T-helper 2 cell (primary cell): ENCODE measurements at regions not wholly inside any gene's neighbourhood (a gene's known extent, or its start where the extent isn't known, plus 50 kb on each side); places are given as distances from the start of the nearest gene placed in this dataset.

ENCODE experiments used
- DNase-seq, 5 experiments: peaks; one replicate each; pipeline versions ENCODE4 v3.0.0 to v3.0.0-alpha.2; 2012 to 2022

DNA sequence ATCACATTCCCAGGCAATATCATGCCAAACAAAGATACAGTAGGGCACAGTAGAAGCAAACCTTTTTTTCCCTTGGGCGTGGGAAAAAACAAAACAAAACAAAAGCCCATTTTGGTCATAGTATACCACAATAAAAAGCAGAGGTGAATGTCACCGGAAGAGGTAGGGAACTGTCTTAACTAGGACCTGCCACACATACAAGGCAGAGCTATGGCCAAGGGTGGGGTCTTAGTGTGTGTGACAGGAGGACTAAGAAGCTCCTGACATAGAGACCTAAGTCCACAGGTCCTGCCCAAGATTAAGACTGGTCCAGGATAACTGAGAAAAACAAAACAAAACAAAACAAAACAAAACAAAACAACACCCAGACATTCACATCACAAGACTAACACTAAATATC lies 441.2 kb upstream of the DSEL start:
- DNase-seq: no peak

- DNase-seq: no peak
Measured at GRCh38 chr18:67954594-67954993, 438.1 kb upstream of the DSEL start.

GRCh38 chr18:67951137-67951536 lies 434.6 kb upstream of the DSEL start:
- DNase-seq: no peak

GRCh38 chr18:67938660-67939059 lies 422.1 kb upstream of the DSEL start:
- DNase-seq: peak in 1 of 5 experiments; percentile 16

DNA sequence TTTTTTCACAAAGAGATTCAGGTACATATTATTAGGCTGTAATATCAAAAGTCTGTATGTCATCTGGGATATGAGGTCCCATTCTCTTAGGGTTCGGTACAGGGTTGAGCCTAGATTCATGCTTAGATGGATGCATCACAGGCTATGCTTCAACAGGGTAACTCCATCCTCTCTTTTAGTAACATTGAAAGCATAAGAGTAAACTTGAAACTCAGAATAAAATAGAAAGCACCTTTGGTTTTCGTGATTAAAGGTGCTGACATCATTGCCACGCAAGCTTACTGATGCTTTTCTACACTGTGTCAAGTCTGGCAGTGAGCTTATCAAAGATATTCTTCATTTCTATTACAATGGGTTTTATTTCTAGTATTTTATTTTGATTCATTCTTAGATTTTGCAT lies 419.1 kb upstream of the DSEL start:
- DNase-seq: peak in 1 of 5 experiments; percentile 69

DNA sequence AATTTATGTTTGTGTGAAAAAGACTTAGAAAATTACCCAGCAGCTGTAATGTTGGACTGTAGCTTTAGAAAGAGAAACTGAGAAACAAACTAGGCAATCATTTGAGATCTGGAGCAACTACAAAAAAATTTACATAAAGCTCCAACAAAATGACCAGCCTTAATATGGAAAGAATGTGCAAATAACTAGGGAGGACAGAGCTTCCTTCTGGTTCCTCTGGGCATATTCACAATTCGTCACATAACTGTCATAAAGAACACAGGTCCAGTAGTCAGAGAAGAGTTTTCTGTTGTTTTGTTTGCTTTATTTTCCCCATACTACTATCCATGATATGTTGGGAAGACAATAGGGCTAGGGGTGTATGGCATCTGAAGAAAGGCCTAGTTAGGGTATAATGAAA lies 416.8 kb upstream of the DSEL start:
- DNase-seq: no peak

- DNase-seq: peak in 1 of 5 experiments; percentile 7
Measured at GRCh38 chr18:67932271-67932670, 415.8 kb upstream of the DSEL start.

- DNase-seq: no peak
Measured at GRCh38 chr18:67926929-67927864, 410.7 kb upstream of the DSEL start.

GRCh38 chr18:67924656-67925055 lies 408.1 kb upstream of the DSEL start:
- no peak for DNase-seq

DNA sequence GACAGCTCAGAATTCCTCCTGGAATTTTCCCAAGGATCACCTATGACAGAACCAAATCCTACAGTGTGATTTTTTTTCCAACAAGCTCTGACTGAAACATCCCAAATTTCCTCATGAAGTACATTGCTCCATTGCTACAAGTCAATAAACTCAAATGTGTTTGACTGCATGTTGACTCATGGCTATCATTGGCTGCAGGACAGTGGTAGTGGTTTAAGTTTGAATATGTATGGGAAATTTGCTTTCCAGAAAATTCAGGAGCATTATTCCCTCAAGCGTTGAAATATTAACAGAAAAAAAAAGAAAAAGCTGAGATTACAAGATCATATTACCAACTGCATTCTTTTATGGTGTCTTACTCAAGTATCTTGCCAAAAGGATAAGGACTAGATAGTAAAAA lies 402.8 kb upstream of the DSEL start:
- no peak for DNase-seq

- no peak for DNase-seq
Measured at GRCh38 chr18:67916097-67916496, 399.6 kb upstream of the DSEL start.

GRCh38 chr18:67913040-67913439 lies 396.5 kb upstream of the DSEL start:
- no peak for DNase-seq

GRCh38 chr18:67901573-67901972 lies 385.1 kb upstream of the DSEL start:
- DNase-seq: no peak

GRCh38 chr18:67896451-67896850 lies 379.9 kb upstream of the DSEL start:
- DNase-seq: no peak

GRCh38 chr18:67893916-67894315 lies 377.4 kb upstream of the DSEL start:
- no peak for DNase-seq

DNA sequence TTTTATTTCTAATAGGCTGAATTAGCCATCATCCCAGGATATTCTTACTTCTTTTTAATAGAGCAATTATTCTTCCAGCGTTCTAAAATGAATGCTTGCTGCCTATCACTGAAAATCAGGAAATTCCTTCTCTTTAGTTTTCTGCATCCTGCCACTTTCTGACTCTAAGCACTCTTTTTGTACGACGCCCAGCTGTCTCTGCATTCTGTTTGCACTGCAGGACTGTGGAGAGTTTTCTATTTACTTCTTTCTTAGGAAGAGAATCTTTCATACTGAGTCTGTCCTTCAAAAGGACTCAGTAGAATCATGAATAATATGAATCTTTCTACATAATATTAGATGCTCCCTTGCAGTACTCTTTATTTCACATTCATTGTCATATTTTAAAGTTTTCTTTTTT lies 360.4 kb upstream of the DSEL start:
- no peak for DNase-seq

GRCh38 chr18:67875944-67876343 lies 359.4 kb upstream of the DSEL start:
- no peak for DNase-seq

DNA sequence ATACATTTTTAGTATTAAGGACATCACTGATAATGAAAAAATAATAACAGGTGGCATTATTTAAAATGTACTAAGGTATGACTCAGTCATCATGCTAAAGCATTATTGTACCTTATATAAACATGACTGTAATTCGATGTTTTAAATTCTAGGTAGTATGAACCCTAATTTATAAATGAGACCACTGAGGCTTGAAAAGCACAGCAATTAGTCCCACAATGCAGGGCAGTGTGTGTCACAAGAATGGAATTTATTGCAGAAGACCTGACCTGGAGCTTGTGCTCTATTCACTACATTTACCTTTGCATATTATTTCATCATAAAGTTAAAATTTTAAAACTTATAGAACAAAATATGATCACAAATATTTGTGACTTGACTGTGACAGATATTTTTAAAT lies 358.5 kb upstream of the DSEL start:
- DNase-seq: no peak

- no peak for DNase-seq
Measured at GRCh38 chr18:67865400-67865799, 348.9 kb upstream of the DSEL start.

- DNase-seq: no peak
Measured at GRCh38 chr18:67864677-67865340, 348.3 kb upstream of the DSEL start.

GRCh38 chr18:67862069-67862468 lies 345.5 kb upstream of the DSEL start:
- DNase-seq: no peak

DNA sequence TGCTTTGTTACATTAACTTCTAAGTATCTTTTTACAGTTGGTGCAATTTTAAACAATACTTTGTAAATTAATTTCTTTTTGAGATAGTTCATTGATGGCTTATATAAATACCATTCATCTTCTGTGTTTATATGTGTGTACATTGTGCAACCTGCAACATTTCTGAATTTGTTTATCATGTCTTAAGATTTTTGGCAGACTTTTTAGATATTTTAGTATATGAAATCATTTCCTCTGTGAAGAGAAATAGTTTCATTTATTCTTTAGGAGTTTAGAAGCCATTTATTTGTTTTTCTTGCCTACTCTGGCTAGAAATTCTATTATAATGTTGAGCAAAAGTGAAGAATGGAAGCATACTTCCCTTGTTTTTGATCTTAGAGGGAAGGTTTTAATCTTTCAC lies 337.8 kb upstream of the DSEL start:
- DNase-seq: no peak

DNA sequence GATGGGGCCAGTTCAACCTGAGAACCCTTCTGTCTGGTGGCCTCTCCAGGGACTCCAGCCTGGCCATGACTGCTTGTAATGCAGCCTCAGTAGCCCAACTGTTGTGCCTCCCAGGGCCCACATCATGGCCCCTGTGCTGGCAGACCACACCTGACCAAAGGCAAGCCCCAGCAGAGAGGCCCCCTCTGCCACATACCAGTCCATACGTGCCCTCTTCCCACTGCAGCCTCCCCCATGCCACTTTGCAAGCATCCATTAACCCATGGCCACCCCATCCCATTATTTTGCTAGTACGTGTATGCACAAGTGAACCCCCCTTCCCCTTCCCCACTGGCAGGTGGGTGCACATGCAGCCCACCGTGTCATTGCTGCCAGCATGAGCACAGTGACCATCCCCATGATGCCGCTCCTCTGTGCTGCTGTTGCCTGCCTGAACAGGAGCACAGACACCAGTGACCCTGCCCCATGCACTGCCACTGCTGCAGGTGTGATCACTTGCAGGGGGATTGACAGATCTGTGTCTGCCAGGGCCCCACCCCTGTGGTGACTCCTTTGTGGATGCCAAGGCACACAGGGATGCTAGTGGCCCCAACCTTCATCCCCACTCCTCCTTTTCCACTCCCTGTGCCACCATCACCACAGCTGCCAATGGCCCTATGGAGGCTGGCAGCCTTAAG lies 330.0 kb upstream of the DSEL start:
- DNase-seq: no peak

- no peak for DNase-seq
Measured at GRCh38 chr18:67845035-67845434, 328.5 kb upstream of the DSEL start.
